Left ventricle myocardium superior (tissue), 1 donor: ENCODE measurements at regions not wholly inside any gene's neighbourhood (a gene's known extent, or its start where the extent isn't known, plus 50 kb on each side); places are given as distances from the start of the nearest gene placed in this dataset.

Experiments
- ATAC-seq: fragments of 200-7000 bp; cut with Tn5 transposase; one replicate; pipeline ENCODE4 v1.9.1; 2020; ENCODE audit warnings: mild to moderate bottlenecking, moderate library complexity
- DNase-seq: peaks from one replicate; pipeline ENCODE4 v3.0.0-alpha.2; 2020
- intact Hi-C: fragments of 100-400 bp; cut with micrococcal nuclease; formaldehyde crosslinking; loops from one replicate; pipeline ENCODE4 v1.11.0; 2022
- donor health status: DM: no; HTN: yes; CAD: no; lungs with severe emphysema.

DNA sequence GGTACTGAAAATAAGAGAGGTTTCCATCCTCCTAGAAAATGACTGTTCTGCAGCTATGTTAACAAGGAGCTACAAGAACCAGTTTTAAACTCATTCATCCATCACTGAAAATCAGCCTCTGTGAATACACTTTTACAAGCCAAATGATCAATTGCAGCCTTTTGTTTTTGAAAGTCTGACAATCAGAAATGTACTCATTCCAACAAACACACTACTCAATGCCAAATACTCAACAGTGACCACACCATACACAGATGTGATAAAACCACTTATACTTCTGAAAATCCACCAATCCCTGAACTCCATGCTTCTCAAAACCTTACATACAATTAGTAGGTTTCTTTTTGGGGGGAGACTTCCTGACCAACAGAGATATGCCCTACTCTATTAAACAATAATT is 663.9 kb upstream of the CHAC2 start:
- ATAC-seq (no peak), DNase-seq (no peak)
- intact Hi-C loops: no loop called here

DNA sequence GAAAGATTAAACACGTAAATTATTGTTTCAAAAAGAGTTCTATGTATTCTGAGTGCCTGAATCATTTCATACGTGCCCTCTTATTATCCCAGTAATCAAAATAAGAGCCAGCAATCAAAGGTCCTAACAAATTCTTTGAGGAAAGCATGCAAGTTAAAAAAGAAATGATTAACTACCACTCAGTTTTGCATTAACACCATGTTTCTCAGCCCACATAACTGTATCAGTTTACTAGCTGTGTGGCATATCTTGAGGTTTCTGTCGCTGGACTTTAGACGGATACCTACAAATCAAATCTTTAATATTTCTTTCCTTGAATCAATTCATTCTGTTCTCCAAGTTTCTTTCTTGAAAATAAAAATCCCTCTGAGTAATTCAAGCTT is 668.9 kb upstream of the CHAC2 start:
- ATAC-seq (no peak), DNase-seq (no peak)
- intact Hi-C loops: loop anchor here (2.0 kb wide), 1 partner anchor 42 kb away; no protein-coding TSS in a partner anchor

DNA sequence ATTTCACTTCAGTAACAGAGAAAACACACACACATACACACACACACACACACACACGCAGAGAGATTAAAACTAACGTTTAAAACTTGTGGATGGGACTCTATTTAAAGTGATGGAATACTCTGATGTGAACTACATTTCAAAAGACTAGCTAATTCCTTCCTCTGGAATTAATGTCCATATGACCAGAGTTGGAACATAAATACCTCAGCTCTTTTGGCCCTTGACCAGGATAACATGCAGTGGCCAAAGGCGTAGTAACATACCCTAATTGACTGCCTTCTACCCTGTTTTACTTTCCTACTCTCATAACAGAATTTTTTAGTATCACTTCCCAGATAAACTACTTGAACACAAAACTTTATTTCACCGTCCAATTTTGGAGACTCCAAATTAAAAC is 671.3 kb upstream of the CHAC2 start:
- ATAC-seq (no peak), DNase-seq (no peak)
- intact Hi-C loops: no loop called here

DNA sequence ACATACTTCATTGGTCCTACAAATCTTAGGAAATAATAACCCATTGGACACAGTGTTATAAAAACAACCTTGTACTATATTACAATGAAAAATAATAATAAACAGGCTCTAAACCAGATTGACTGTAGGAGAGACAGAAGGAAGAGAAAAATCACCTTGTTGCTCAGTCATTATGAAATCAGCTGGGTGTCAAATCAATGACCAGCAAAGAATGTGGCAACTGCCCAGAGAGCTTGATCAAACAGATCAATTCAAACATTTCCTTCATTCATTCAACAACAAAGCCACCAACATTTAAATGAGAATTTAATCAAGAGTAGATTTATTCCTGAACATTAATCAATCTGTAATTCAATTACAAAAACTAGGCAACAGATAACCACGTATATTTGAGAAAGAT is 671.9 kb upstream of the CHAC2 start:
- ATAC-seq (no peak), DNase-seq (no peak)
- intact Hi-C loops: no loop called here

DNA sequence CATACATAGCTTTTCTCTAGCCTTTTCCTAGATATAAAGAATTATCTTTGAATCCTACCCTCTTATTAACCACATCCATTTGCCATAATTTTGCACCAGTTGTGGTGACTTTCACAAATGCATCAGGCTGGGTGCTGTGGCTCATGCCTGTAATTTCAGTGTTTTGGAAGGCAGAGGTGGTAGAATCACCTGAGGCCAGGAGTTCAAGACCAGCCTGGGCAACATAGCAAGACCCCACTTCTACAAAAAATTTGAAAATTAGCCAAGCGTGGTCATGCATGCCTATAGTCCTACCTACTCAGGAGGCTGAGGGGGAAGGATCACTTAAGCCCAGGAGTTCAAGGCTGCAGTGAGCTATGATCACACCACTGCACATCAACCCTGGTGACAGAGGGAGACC is 672.4 kb upstream of the CHAC2 start:
- ATAC-seq (no peak), DNase-seq (no peak)
- intact Hi-C loops: no loop called here

DNA sequence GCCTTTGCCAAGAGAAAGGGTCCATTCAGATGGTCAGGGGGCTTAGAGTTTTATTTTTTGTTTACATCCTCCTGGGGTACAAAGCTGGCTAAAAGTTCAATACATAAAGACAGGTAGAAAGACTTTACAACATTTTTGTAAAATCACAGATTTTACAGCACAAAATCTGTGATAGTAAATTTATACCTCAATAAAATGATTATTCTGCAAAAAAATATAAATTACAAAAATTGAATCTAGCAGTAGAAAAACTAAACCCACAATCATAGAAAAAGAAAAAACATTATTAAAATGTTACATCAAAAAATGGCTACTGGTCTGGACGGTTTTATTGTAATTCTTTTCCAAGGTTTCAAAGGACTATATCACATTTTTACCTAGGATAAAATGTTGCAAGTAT is 674.2 kb upstream of the CHAC2 start:
- ATAC-seq (no peak), DNase-seq (no peak)
- intact Hi-C loops: no loop called here

DNA sequence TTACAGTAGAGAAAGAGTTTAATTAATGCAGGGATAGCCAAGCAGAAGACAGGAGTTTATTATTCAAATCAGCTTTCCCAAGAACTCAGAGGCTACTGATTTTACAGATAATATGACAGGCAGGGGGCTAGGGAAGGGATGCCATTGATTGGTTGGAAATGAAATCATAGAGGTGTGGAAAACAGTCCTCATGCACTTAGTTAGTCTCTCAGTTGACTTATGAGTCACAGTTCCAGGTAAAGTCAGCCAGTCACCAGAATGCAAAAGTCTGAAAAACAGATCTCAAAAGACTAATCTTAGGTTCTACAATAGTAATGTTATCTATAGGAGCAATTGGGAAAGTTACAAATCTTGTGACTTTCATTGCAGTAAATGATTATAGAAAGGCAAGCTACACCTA is 676.4 kb upstream of the CHAC2 start:
- DNase-seq (no peak), ATAC-seq (no peak)
- intact Hi-C loops: no loop called here

DNA sequence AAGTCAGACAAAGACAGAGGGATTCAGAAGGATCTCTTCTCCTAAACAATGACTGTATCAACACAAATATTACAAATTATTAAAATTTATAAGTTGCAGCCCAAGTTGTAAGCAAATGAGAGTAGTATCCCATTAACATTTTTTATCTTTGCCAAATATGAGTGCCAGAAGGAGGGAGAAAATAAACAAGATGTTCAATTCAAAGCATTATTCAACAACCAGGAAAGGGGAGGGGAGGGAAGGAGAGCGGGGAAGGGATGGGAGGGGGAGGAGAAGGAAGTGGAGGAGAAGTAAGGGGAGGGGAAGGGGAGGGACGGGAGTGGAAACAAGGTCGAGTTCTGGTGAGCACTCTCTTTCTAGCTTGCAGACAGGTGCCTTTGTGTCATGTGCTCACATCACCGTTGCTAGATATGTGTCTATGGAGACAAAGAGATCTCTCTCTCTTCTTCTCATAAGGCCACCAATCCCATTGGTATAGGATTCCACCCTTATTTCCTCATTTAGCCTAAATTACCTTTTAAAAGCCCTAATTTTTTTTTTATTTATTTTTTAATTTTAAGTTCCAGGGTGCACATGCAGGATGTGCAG is 679.6 kb upstream of the CHAC2 start:
- DNase-seq: no peak
- intact Hi-C loops: no loop called here
- no peak for ATAC-seq

DNA sequence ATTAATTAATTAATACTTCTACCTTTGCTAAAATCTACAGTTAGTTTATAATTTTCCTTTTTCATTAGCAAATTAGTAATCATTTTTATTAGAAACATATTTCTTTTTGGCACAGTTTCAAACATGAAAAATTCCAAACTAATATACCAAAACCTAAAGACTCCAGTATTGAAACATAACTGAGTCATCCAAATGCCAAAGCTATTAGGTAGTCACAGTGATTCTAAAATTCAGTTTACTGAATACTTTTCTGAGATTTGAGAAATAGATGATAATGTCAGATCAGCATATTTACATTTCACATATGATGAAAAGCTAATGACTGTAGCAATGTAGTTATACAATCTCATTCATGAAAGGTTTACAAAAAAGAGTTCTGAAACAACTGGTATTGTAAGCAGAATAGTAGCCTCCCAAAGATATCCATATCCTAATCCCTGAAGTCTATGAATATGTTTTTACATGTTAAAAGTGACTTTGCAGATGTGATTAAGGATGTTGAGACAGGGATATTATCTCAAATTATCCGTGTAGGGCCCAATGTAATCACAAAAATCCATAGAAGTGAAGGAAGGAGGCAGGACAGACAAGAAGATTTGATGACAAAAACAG is 680.2 kb upstream of the CHAC2 start:
- no peak for DNase-seq
- ATAC-seq: no peak
- intact Hi-C loops: no loop called here

DNA sequence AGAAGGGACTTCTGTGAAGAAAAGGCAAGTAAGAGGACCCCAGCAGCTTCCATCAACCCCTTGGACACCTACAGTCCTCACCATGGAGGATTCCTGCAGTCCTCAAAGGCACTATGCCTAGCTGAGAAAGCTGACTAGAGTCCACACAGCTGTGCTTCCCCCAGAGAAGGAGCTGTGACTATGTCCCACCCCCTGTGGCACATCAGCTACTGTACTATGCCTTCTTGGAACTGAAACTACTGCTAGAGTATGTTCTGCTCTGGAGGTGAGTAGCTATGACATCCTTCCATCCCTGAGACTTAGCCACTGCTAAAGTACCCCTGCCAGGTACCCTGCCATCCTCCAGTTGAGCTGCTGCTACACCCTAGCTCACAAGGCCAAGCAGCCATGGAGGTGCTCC is 690.2 kb upstream of the CHAC2 start:
- no peak for ATAC-seq
- DNase-seq: no peak
- intact Hi-C loops: no loop called here

DNA sequence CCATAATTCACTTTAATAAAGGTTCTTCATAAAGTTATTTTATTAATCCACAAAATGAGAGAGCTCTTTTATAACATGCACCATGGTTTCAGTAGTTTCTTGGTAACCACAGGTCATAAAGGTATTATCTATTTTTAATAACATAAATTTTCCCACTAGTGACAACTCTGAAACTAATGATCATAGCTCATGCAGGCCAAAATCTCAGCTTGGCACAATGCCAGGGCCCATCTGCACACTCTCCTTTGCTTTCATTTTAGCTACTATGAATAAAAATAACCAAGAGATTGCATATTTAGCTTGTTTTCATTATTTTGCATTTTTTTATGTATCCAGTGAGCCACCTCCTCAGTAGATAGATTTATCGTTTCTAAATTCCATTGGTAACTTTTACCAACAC is 691.8 kb upstream of the CHAC2 start:
- ATAC-seq (no peak), DNase-seq (peak; percentile 40)
- intact Hi-C loops: no loop called here

DNA sequence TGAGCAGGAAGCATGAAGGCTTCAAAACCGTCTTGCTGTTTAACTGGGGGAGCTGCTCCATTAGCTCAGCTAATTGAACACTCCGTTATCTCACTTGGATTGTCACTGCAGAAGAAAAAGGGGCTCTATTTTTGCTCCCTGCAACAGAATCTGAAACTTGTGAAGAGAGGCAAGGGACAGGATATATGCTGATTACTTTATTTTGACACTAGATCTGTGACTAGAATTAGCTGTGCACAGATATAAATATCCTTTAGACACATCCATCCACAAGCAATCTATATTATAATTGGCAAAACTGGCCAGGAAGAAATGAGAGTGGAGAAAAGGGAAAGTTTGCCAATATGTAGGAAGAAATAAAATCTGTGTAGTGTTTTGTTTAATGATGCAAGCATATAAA is 700.1 kb upstream of the CHAC2 start:
- intact Hi-C loops: no loop called here
- ATAC-seq: no peak
- DNase-seq: no peak

DNA sequence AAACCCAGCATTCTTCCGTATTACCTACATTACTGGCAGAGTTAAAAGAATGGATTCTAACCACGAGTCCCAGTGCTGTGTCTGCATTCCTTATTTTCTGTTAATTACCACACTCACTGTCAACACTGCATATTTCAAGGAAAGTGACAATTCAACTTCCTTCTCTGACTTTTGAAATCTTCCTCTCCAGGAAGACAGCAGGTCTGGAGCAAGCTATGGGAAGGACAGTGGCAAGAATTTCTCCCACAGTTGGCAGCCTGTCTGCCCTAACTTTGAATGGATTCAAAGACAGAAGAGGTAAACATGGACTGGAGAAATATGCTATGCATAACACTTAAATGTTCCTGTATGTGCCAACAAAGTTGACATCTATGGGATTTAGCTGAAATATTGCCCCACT is 700.5 kb upstream of the CHAC2 start:
- intact Hi-C loops: no loop called here
- ATAC-seq (no peak), DNase-seq (no peak)

DNA sequence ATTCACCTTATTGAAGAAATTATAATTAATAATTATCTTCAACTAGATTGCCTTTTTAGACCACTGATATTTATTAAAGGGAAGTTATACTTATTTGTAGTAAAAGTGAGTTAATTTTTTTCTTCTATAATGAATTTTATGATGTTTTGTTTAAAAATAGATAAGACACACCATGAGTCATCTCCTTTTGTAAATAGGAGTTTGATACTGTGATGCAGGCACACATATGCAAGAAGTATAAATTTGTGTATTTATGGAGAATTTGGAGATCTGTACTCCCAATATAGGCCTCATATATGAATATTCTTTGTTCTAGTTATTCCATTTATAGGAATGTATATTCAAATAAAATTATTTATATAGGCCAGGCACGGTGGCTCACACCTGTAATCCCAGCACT is 703.5 kb upstream of the CHAC2 start:
- DNase-seq (no peak), ATAC-seq (no peak)
- intact Hi-C loops: no loop called here

DNA sequence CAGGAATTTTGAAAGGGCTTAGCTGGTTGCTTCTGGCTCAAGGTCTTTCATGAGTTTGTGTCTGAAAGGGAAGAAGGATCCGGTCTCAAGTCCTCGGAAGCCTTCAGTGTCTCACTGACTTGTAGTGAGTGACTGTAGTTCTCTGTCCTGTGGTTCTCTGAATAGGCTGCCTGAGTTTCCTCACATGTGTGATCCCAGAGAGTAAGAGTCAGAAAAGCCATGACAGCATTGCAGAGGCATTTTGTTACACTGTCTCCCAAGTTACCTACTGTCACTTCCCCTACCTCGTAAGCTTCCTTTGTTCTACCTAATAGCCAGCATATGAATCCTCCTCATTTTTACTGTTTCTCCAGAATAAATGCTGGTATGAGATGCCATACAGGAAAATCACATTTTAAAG is 709.1 kb upstream of the CHAC2 start:
- no peak for DNase-seq
- no peak for ATAC-seq
- intact Hi-C loops: no loop called here

DNA sequence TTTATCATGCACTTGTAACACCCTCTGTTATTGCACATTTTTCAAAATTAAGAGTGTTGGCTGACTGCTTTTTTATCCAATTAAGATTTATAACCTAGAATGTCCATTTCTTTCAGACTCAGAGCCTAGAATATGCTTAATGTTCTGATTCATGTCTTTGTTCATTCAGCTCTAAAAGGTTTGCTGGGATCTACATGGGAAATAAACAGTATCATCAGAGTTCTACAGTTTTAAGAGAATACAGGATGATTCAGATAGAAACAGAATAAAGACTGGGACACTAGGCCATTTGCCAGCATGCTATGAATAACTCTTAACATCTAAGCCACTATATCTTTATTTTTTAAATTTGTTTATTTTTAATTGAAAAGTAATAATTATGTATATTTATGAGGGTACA is 713.7 kb upstream of the CHAC2 start:
- ATAC-seq (no peak), DNase-seq (no peak)
- intact Hi-C loops: no loop called here

DNA sequence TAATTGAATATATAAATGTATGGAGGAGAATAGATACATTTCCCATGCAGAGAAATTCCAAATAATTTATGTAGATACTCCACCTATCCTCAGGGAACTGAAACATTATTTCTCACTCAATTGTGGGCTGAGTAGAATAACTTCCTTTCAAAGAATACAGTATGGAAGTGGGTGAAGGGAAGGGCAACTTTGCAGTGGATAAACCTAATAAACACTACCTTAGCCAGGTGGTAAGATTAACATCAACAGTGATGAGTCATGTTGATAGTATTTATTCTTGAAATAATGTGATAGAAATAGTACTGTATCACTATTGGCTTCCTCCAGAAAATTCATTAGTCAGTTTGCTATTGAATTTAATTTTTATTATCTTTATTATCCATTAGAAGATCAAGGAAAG is 716.4 kb upstream of the CHAC2 start:
- no peak for DNase-seq
- intact Hi-C loops: no loop called here

DNA sequence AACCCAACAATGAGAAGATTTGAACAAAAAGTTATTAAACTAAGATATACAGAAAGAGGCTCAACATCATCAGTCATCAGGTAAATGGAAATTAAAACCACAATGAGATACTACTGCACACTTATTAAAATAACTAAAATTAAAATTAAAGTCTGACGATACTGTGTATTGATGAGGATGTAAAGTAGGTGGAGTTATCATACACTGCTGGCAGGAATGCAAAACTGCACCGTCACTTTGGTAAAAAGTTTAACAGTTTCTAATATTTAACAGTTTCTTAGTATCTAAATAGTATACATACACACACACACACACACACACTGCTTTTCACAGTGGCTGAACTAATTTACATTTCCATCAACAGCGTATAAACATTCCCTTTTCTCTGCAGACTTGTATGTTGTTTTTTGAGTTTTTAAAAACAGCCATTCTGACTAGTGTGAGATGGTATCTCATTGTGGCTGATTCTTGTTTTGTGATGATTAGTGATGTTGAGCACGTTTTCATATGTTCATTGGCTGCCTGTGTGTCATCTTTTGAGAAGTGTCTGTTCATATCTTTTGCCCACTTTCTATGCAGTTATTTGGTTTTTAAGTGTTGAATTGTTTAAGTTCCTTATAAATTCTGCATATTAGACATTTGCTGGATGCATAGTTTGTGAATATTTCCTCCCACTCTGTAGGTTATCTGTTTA is 726.9 kb upstream of the CHAC2 start:
- intact Hi-C loops: no loop called here
- ATAC-seq (no peak), DNase-seq (no peak)

More for the DNA sequence above, 716.4 kb upstream of the CHAC2 start:
- no peak for ATAC-seq

DNA sequence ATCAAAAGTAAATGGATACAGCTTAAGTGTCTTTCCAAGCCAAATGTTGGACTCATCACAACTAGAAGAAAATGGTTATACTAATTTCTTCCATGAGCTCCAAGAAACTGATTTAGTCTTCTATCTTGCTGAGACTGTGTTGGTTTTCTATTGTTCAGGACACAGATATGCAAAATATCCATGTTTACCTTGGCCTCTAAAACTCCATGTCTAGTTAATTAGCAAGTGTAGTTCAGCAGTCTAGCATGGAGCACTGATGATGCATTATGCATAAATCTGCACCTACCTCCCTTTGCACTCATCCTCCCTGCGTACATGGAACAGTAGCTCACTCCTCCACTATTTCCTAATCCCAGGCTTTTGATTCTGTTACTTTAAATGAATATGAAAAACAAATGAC is 731.4 kb upstream of the CHAC2 start:
- no peak for DNase-seq
- no peak for ATAC-seq
- intact Hi-C loops: no loop called here

DNA sequence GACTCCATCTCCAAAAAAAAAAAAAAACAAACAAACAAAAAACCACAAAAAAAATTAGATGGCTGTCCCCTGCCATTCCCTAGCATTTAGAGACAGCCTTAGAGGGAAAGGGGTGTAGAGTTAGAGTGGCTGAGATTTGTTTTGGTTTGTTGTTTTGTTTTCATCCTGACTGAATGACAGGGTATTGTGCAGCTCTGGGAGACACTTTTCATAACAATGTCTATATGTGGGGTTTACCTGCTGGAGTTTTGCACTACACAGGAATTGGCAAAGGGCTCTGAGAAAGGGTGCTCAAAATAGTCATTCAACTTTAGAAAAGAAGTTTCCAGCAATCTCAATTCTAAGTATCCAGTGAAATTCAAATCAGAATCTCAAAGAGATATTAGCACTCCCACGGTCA is 732.5 kb upstream of the CHAC2 start:
- ATAC-seq (no peak), DNase-seq (no peak)
- intact Hi-C loops: no loop called here

DNA sequence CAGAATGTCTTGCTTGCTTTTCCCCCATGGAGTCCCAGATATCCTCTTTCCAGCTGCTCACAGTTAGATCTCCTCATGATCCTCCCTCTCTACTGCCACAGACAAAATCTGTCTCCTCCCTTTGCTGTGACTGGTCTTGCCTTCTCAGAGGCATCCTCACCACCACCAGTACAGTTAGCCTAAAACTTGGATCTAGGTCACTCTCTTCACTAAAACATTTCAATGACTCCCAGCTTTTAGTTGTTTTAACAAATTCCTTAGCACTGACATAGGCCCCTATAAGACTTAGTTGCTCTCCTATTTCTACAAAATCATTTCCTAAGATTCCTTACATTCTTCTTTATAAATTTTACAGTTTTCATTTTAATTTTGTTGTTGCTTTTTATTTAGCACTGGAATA is 734.2 kb upstream of the CHAC2 start:
- no peak for DNase-seq
- no peak for ATAC-seq
- intact Hi-C loops: no loop called here
